Gastroesophageal sphincter (tissue), 3 donors: ENCODE measurements at regions not wholly inside any gene's neighbourhood (a gene's known extent, or its start where the extent isn't known, plus 50 kb on each side); places are given as distances from the start of the nearest gene placed in this dataset.

ENCODE experiments used
- CTCF ChIP-seq, 4 experiments: fragments of 200-600 bp in 2 of 4; fragments of 450-650 bp in 2 of 4; sonication (generic) in 1 of 4; IDR thresholded peaks; one replicate each; pipeline ENCODE4 v1.5.1; 2017 to 2019; ENCODE audit warnings: antibody characterized with exemption in 4 of 4, mild to moderate bottlenecking in 2 of 4, moderate library complexity in 2 of 4
- POLR2A ChIP-seq, 2 donors: fragments of 450-650 bp; IDR thresholded peaks; one replicate each; pipeline ENCODE4 v1.6.1; 2017; ENCODE audit warnings: antibody characterized with exemption in 2 of 2, mild to moderate bottlenecking in 2 of 2, moderate library complexity in 1 of 2
- POLR2AphosphoS5 ChIP-seq: sonication (generic); formaldehyde crosslinking; IDR thresholded peaks from one replicate; pipeline ENCODE4 v1.6.1; 2017; ENCODE audit warnings: antibody characterized with exemption

- TF ChIP-seq CTCF (IDR thresholded peaks at IDR 0.05) (no peak), POLR2AphosphoS5 (no peak), POLR2A (IDR thresholded peaks at IDR 0.05) (no peak)
Observed at GRCh38 chr13:37486171-37486681, 112.3 kb downstream of the POSTN start.
